Immature natural killer cell (primary cell): ENCODE measurements at regions not wholly inside any gene's neighbourhood (a gene's known extent, or its start where the extent isn't known, plus 50 kb on each side); places are given as distances from the start of the nearest gene placed in this dataset.

ENCODE experiments used
- DNase-seq, 3 donors: peaks; one replicate each; pipeline ENCODE4 v3.0.0; 2022; ENCODE audit warnings: mixed read lengths in 1 of 3
- H3K27ac Mint-ChIP-seq, 6 donors: one replicate each; pipeline ENCODE4 v1.8.0; 2020; ENCODE audit warnings: mixed read lengths in 6 of 6, mild to moderate bottlenecking in 5 of 6, inconsistent platforms in 4 of 6, moderate library complexity in 3 of 6
- H3K27me3 Mint-ChIP-seq, 3 donors: one replicate each; pipeline ENCODE4 v1.8.0; 2020 to 2021; ENCODE audit warnings: low read depth in 3 of 3, mild to moderate bottlenecking in 3 of 3, mixed read lengths in 3 of 3, moderate library complexity in 3 of 3, inconsistent platforms in 1 of 3
- H3K36me3 Mint-ChIP-seq, 3 donors: one replicate each; pipeline ENCODE4 v1.8.0; 2020; ENCODE audit warnings: mixed read lengths in 3 of 3, inconsistent platforms in 2 of 3, mild to moderate bottlenecking in 2 of 3
- H3K4me1 Mint-ChIP-seq, 2 donors: one replicate each; pipeline ENCODE4 v1.8.0; 2020; ENCODE audit warnings: inconsistent platforms in 2 of 2, mild to moderate bottlenecking in 2 of 2, mixed read lengths in 2 of 2, moderate library complexity in 1 of 2
- H3K4me3 Mint-ChIP-seq, 5 donors: one replicate each; pipeline ENCODE4 v1.8.0; 2020; ENCODE audit warnings: mild to moderate bottlenecking in 5 of 5, mixed read lengths in 5 of 5, inconsistent platforms in 3 of 5, moderate library complexity in 3 of 5
- H3K9me3 Mint-ChIP-seq, 6 donors: one replicate each; pipeline ENCODE4 v1.8.0; 2020; ENCODE audit warnings: mild to moderate bottlenecking in 6 of 6, mixed read lengths in 6 of 6, inconsistent platforms in 4 of 6, moderate library complexity in 3 of 6

DNA sequence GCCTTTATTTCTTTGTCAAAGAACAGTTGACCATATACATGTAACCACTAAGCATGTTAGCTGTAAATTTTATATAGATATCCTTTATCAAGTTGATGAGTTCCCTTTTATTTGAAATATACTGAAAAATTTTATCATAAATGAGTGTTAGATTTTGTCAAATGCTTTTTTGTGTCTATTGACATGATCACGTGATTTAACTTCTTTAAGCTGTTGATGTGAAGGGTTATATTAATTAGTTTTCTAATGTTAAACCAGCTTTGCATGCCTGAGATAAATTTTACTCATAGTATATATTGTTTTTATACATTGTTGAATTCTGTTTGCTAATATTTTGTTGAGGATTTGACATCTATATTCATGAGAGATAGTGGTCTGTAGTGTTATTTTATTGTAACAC, 241.9 kb upstream of the CDH20 start:
- Mint-ChIP-seq H3K36me3 (no peaks in the 10 kb centered on the region), H3K9me3 (peaks cover 0 to 7% (median 0%) of the 10 kb centered on the region in 6 donors), H3K4me3 (no peak overlapping the region), H3K4me1 (no peaks in the 10 kb centered on the region), H3K27ac (no peak overlapping the region), H3K27me3 (peaks cover 3 to 5% (median 4%) of the 10 kb centered on the region in 3 donors)
- no peak for DNase-seq

DNA sequence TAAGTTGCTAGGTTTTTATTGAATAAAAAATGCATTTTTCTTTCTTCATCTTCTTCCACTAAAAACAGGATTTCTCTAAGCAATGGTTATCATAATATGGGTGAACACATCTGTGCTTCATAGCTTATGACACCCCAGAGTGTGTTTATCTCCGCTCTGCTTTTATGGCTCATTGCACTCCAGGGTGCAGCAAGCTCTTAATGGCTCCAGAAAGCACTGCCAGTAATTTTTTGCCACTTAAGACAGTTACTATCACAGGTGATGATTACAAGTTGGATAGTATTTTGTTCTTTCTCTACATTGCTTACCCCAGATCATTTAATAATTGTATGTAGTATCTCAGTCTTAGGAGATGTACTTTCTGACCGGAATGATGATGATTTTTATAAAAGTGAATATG, 239.3 kb upstream of the CDH20 start:
- no peak for DNase-seq
- Mint-ChIP-seq H3K9me3 (peaks cover 0 to 8% (median 4%) of the 10 kb centered on the region in 6 donors), H3K36me3 (no peaks in the 10 kb centered on the region), H3K4me3 (no peak overlapping the region), H3K27ac (no peak overlapping the region), H3K4me1 (no peaks in the 10 kb centered on the region), H3K27me3 (peaks cover 0 to 2% (median under 1%) of the 10 kb centered on the region in 3 donors)

DNA sequence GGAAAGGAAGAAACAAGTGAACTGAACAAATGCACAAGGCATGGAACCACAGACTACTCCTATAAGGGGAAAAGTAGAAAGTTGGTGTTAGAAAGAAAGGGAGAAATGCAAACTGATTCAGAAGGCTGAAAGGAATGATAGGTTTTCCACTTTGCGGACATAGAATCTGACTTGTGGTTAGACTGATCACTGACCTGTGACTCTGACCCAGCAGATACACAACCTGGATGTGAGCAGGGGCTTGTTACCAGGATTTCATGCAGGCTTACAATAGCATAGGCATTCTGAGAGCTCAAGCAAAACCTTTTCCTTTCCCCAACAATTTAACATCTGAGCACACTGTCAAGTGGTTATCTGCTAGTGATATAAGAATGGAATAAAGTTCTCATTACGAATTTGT, 237.0 kb upstream of the CDH20 start:
- Mint-ChIP-seq H3K27ac (no peak overlapping the region), H3K9me3 (peaks cover 0 to 15% (median 8%) of the 10 kb centered on the region in 6 donors), H3K4me3 (no peak overlapping the region), H3K27me3 (peaks cover 0 to 2% (median 0%) of the 10 kb centered on the region in 3 donors), H3K4me1 (no peaks in the 10 kb centered on the region), H3K36me3 (no peaks in the 10 kb centered on the region)
- no peak for DNase-seq

DNA sequence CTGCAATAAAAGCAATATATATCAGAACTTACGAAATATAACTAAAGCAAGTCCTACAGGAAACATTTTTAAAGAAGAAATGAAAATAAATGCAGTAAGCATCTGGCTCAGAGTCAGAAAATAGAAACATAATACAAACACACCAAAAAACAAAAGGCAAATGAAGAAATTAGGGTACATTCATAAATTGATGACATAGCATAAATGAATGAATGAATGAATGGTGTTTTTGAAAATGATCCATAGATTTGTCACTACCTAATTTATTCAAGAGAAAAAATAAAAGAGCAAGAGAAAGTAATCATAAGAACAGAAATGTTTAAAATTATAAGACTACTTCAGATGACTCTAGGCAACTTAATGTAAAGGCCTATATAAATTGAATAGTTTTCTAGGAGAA, 226.1 kb upstream of the CDH20 start:
- no peak overlapping the region for H3K4me3 Mint-ChIP-seq

DNA sequence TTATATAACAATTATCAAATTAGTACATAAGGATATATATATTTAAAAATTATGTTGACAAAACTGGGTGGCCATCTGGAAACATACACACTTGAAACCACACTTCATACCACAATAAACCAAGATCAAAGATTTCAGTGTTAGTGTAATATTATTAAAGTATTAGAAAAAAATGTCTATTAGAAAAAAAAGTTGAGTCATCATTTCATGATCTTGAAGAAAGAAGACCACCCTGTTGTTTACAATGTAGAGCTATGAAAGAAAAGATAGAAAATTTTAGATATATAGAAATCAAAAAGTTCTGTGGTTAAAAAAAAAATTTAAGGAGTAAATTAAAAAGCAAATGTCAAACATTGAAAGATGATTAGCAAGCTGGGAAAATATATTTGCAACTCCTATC, 224.5 kb upstream of the CDH20 start:
- Mint-ChIP-seq H3K36me3 (no peaks in the 10 kb centered on the region), H3K9me3 (peaks cover 0 to 15% (median 6%) of the 10 kb centered on the region in 6 donors), H3K4me1 (no peaks in the 10 kb centered on the region), H3K27ac (no peak overlapping the region), H3K27me3 (no peaks in the 10 kb centered on the region), H3K4me3 (no peak overlapping the region)
- DNase-seq = no peak

More for the DNA sequence above, 226.1 kb upstream of the CDH20 start:
- Mint-ChIP-seq H3K36me3 (no peaks in the 10 kb centered on the region), H3K27ac (no peak overlapping the region), H3K9me3 (peaks cover 0 to 11% (median 7%) of the 10 kb centered on the region in 6 donors), H3K27me3 (no peaks in the 10 kb centered on the region), H3K4me1 (no peaks in the 10 kb centered on the region)
- DNase-seq = no peak

DNA sequence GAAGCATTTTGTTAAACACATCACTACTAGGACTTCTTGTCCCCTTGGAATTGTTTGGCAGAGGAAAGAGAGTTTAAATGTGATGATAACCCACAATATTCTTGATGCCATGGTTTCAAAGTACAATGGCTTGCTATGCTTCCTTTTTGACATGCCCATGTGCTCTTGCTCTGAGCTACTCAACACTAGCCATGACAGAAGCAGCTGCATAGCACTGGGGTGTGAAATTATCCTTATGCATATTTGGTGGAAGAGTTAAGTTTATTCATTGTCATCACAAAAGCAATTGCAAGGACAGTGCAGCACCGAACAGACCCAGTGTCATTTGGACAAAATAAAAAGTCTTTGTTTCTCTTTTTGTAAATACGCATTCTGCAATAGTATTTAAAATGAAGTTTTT, 209.9 kb upstream of the CDH20 start:
- peaks cover 0 to 4% (median 0%) of the 10 kb centered on the region in 3 donors for H3K27me3 Mint-ChIP-seq
- H3K27ac Mint-ChIP-seq = no peak overlapping the region
- peaks cover 0 to 4% (median 0%) of the 10 kb centered on the region in 3 donors for H3K36me3 Mint-ChIP-seq
- H3K4me1 Mint-ChIP-seq = no peaks in the 10 kb centered on the region
- peaks cover 5 to 53% (median 9%) of the 10 kb centered on the region in 6 donors for H3K9me3 Mint-ChIP-seq
- DNase-seq = no peak
- no peak overlapping the region for H3K4me3 Mint-ChIP-seq

DNA sequence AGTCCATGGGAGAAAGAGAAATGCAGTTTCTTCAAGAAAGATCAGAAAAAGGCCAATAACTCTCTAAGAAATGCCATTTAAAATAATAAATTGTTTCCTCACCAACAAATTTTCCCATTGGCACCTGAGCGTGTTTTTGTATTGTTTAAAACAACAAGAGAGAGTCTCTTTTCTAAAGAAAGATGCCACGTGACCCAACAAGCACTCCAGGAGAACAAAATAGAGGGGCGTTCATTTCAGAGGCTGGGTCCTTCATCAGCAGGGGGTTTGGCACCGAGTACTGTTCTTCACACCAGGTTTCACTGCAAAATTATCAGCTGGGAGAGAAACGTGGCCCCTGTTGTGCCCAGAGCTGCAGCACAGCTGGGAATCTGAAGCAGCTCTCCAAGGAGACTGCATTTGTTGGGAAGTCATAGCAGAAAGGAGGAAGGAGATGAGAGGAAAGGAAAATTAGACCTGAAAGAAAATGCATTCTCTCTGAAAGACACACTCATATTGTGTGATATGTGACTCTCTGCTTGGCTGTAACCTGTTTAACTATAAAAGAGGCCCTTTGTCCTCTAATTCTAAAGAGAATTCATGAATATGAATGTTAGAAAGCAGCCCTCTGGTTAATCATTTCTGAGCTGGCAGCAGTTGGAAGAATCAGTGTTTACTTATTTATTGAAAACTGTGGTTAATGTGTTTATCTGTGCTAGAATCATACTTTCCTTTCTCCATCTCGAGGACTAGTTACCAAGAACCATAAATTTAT, 205.3 kb upstream of the CDH20 start:
- no peak overlapping the region for H3K27ac Mint-ChIP-seq
- DNase-seq = no peak
- no peaks in the 10 kb centered on the region for H3K4me1 Mint-ChIP-seq
- no peak overlapping the region for H3K4me3 Mint-ChIP-seq
- H3K9me3 Mint-ChIP-seq = peaks cover 4 to 44% (median 7%) of the 10 kb centered on the region in 6 donors
- peaks cover 0 to 4% (median 0%) of the 10 kb centered on the region in 3 donors for H3K27me3 Mint-ChIP-seq
- H3K36me3 Mint-ChIP-seq = peaks cover 0 to 4% (median 0%) of the 10 kb centered on the region in 3 donors

DNA sequence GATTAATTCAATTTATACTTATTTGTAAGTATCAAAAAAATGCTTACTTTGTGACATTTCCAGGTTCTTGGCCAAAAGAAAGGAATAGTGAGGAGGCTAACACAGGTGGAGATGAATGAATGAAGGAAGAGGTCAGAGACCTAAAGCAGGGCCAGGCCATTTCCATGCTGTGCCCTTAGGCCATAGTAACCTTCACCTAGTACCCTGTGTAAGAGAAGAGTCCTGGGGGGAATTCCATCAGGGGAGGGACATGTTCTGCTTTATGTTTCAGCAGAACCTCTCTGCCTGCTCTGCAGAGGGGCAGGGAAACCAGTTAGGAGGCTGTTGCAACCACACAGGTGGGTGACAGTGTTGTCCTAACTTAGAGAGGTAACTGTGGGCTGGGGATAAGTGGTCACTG, 204.2 kb upstream of the CDH20 start:
- Mint-ChIP-seq H3K9me3 (peaks cover 4 to 40% (median 7%) of the 10 kb centered on the region in 6 donors), H3K4me1 (no peaks in the 10 kb centered on the region), H3K27me3 (peaks cover 0 to 4% (median 0%) of the 10 kb centered on the region in 3 donors), H3K36me3 (peaks cover 0 to 4% (median 0%) of the 10 kb centered on the region in 3 donors), H3K4me3 (no peak overlapping the region), H3K27ac (no peak overlapping the region)
- no peak for DNase-seq

DNA sequence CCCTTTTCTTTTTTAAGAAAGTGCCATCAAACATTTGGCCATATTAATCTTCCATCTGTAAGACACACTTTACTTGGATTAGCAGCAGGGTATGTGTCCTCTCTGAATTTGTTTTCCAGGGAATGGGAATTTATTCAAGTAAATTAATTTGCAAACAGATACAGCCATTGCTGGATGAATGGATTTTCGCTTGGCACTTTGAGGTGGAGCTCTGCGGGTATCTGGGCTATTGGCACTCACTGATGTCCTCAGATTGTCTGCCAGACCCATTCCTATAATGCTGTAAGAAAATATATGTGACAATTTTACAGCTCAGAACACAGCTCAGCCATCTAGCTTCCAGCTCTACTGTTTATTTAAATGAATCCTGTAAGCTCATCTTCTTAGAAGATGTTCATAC, 201.2 kb upstream of the CDH20 start:
- no peak for DNase-seq
- H3K4me1 Mint-ChIP-seq = no peaks in the 10 kb centered on the region
- H3K36me3 Mint-ChIP-seq = no peaks in the 10 kb centered on the region
- no peak overlapping the region for H3K27ac Mint-ChIP-seq
- peaks cover 0 to 42% (median 5%) of the 10 kb centered on the region in 6 donors for H3K9me3 Mint-ChIP-seq
- H3K27me3 Mint-ChIP-seq = no peaks in the 10 kb centered on the region
- no peak overlapping the region for H3K4me3 Mint-ChIP-seq

DNA sequence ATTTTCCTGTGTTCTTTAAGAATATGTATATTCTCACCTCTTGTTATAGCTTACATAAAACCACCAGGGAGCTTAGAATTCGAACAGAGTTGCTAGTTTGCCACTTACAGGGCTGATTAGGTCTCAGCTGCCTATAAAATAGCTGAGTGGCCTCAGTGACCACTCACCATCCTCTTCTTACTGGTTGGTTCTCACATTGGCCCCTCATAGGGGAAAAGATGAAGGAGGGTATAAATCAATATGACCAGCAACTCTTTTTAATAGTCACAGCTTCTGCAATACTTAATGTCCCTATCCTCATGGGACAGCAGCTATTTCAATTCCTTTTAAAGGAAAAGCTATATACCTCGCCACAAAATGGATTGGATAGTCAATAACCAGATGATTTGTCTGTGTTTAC, 199.4 kb upstream of the CDH20 start:
- Mint-ChIP-seq H3K9me3 (peaks cover 0 to 26% (median 3%) of the 10 kb centered on the region in 6 donors), H3K4me1 (no peaks in the 10 kb centered on the region), H3K4me3 (no peak overlapping the region)

DNA sequence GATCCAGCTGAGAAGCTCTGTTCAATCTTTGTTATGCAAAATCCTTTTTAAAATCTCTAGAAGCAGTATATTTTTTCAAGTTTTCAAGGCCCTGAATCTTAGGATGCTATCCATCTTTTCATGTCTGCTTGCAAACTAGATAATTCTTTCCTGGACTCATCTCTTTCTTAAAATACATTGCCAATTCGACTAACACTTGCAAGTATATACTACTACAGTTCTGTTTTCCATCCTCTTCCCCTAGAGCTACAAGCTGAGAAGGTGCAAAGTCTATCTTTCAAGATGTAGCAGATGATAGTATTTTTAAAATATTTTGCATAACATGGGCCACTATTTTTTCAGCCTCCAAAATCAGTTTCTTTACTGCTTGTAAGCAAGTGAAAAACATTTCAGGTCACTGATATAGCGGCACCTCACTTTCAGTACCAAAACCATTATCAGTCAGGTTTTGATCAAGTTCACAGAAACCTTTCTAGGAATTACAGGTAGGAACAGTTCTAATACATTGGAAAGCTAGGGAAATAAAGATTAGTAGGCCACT, 196.4 kb upstream of the CDH20 start:
- no peak for DNase-seq
- H3K27ac Mint-ChIP-seq = no peak overlapping the region
- no peaks in the 10 kb centered on the region for H3K27me3 Mint-ChIP-seq
- H3K9me3 Mint-ChIP-seq = peaks cover 0 to 21% (median 3%) of the 10 kb centered on the region in 6 donors
- H3K4me3 Mint-ChIP-seq = no peak overlapping the region
- H3K4me1 Mint-ChIP-seq = no peaks in the 10 kb centered on the region
- H3K36me3 Mint-ChIP-seq = no peaks in the 10 kb centered on the region

More for the DNA sequence above, 199.4 kb upstream of the CDH20 start:
- Mint-ChIP-seq H3K27ac (no peak overlapping the region), H3K27me3 (no peaks in the 10 kb centered on the region), H3K36me3 (no peaks in the 10 kb centered on the region)
- no peak for DNase-seq

DNA sequence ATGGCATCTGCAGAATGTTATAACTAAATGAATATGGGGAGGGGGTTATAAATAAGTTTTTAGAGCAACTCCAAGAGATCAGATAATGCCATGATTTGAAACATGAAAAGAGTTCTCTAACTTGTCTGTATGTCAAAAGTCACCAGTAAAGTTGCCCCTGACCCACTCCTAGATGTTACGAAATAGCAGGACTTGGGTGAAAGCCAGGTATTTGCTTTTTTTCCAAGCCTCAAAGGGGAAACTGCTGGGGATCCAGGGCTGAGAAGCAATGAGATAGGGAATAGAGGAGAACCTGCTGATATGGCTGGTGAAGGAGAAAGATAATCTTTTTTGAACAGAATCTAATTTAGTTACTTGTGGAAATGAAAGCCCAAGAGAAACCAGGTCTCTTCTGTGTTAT, 191.5 kb upstream of the CDH20 start:
- H3K27ac Mint-ChIP-seq = no peak overlapping the region
- H3K9me3 Mint-ChIP-seq = peaks cover 5 to 19% (median 13%) of the 10 kb centered on the region in 6 donors
- H3K36me3 Mint-ChIP-seq = no peaks in the 10 kb centered on the region
- no peak overlapping the region for H3K4me3 Mint-ChIP-seq
- no peak for DNase-seq
- peaks cover 0 to 3% (median 0%) of the 10 kb centered on the region in 3 donors for H3K27me3 Mint-ChIP-seq
- H3K4me1 Mint-ChIP-seq = no peaks in the 10 kb centered on the region

DNA sequence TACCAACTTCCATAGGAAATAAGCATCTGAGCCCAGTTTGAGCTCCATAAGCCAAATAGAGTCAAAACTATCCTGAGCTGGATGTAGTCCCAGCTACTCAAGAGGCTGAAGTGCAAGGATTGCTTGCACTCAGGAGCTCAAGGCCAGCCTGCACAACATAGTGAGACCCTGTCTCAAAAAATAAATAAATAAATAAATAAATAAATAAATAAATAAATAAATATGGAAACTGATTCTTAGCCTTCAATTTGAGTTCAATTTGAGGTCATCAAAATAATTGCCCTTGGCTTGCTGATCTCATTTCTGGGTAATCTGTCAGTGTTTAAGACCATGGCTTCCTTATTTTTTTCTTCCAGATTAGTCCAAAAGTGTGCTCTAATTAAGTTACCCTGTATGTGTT, 184.9 kb upstream of the CDH20 start:
- no peak overlapping the region for H3K27ac Mint-ChIP-seq
- peaks cover 0 to 3% (median 0%) of the 10 kb centered on the region in 3 donors for H3K36me3 Mint-ChIP-seq
- no peak overlapping the region for H3K4me3 Mint-ChIP-seq
- no peaks in the 10 kb centered on the region for H3K4me1 Mint-ChIP-seq
- no peak for DNase-seq
- peaks cover 0 to 3% (median 2%) of the 10 kb centered on the region in 3 donors for H3K27me3 Mint-ChIP-seq
- peaks cover 3 to 34% (median 21%) of the 10 kb centered on the region in 6 donors for H3K9me3 Mint-ChIP-seq

DNA sequence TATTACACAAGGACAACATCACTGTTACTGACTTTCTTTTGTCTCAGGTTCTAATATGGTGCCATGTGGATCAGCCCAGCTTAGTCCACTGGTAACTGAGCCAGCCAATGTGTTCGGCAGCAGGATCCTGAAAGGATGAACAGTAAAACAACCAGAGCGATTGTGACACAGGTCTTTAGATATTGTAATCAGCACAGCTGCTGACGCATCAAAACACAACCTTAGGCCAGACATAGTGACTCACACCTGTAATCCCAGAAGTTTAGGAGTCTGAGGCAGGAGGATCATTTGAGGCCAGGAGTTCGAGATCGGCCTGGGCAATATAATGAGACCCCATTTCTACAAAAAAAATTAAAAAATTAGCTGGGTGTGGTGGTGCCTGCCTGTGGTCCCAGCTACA, 183.4 kb upstream of the CDH20 start:
- H3K36me3 Mint-ChIP-seq = peaks cover 0 to 3% (median 0%) of the 10 kb centered on the region in 3 donors
- peaks cover 0 to 3% (median 2%) of the 10 kb centered on the region in 3 donors for H3K27me3 Mint-ChIP-seq
- no peaks in the 10 kb centered on the region for H3K4me1 Mint-ChIP-seq
- H3K4me3 Mint-ChIP-seq = no peak overlapping the region
- no peak overlapping the region for H3K27ac Mint-ChIP-seq
- peaks cover 0 to 22% (median 14%) of the 10 kb centered on the region in 6 donors for H3K9me3 Mint-ChIP-seq
- DNase-seq = no peak
